ENCODE measurements at regions not wholly inside any gene's neighbourhood (a gene's known extent, or its start where the extent isn't known, plus 50 kb on each side); places are given as distances from the start of the nearest gene placed in this dataset.
"Not testable (repeated sequence)": the region's sequence is repeated elsewhere in the genome, so short reads cannot be mapped to it uniquely, and the experiment has no call there.

DNA sequence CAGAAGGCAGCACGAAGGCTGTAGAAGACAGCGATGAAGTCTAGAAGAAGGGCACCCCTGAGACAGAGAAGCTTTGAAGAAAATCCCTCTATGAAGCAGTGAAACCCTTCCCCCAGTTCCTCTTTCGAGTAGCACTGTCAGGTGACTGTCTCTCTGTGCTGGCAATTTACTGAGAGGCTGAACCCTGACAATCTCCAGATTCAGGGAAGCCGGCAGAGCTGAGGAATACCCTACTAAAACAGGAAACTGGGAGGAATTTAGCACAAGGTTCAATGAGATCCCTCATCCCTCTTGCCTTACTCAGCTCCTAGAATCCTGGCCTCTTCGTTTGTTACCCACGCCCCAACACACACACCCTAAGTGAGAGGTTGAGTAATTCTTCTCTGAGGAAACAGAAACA is 239.7 kb upstream of the NOCT start:
- peak overlapping the region; percentile 46; the same call in 1 of the 2 replicates for H2AFZ ChIP-seq
- H3K36me3 ChIP-seq (ENCODE audit: low read depth) = no peaks in the 10 kb centered on the region
- 54 to 60% methylated on average over 6 of the region's 6 CpGs for WGBS, 2 experiments (ENCODE audit: low coverage in 1 of 2, low lambda C conversion rate in 2 of 2, missing lambda C conversion rate in 2 of 2)
- H3K9me2 ChIP-seq (ENCODE audit: insufficient read depth) = no peaks in the 10 kb centered on the region
- 0 out of 2 replicates have a peak, but pooled peaks cover 3% of the 10 kb centered on the region for H3K4me1 ChIP-seq (ENCODE audit: insufficient read depth)
- DNase-seq = peak; percentile 56
- no peak overlapping the region for H3K4me2 ChIP-seq (ENCODE audit: unreplicated experiment)
- H3K4me3 ChIP-seq = no peak overlapping the region
- in situ Hi-C loops (cut with MboI) = no loop called here
- no peaks in the 10 kb centered on the region for H3F3A ChIP-seq (ENCODE audit: insufficient read depth)
- no peaks in the 10 kb centered on the region for H3K27me3 ChIP-seq (replicated peaks; ENCODE audit: insufficient read depth)
- no peaks in the 10 kb centered on the region for H4K20me1 ChIP-seq (ENCODE audit: insufficient read depth)
- TF ChIP-seq EZH2phosphoT487 (IDR thresholded peaks at IDR 0.05; ENCODE audit: insufficient read depth, low read depth) (no peak), EZH2 (IDR thresholded peaks at IDR 0.05; ENCODE audit: insufficient read depth, poor library complexity, severe bottlenecking) (no peak)
- H3K9me3 ChIP-seq (ENCODE audit: low read depth) = no peaks in the 10 kb centered on the region
- no peak overlapping the region for H3K9ac ChIP-seq
- no peaks in the 10 kb centered on the region for H3K79me2 ChIP-seq (ENCODE audit: insufficient read depth)
- H3K27ac ChIP-seq = no peak overlapping the region

DNA sequence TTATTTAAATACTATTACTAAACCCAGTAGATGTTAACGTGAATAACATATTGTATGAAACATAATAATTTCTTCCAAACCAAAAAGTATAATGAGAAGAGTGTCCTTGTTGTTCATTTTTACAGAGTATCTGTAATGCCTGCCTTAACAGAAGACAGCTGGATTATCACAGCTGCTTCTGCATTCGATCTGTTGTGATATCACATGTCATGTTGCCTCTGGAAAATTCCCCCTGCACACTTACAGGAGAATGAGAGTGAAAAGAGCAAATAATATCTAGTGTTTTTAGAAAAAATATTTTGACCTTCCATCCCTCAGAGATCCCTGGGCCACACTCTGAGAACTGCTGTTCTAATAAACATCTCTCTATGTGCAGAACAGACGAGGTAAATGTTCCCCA is 240.1 kb upstream of the NOCT start:
- Histone ChIP-seq H3K9me3 (ENCODE audit: low read depth) (no peaks in the 10 kb centered on the region), H3K4me2 (ENCODE audit: unreplicated experiment) (no peak overlapping the region), H3K36me3 (ENCODE audit: low read depth) (no peaks in the 10 kb centered on the region), H3K4me1 (ENCODE audit: insufficient read depth) (0 out of 2 replicates have a peak, but pooled peaks cover 3% of the 10 kb centered on the region), H3K27me3 (replicated peaks; ENCODE audit: insufficient read depth) (no peaks in the 10 kb centered on the region), H2AFZ (peak overlapping the region; percentile 46; the same call in 1 of the 2 replicates), H3K79me2 (ENCODE audit: insufficient read depth) (no peaks in the 10 kb centered on the region), H3K9me2 (ENCODE audit: insufficient read depth) (no peaks in the 10 kb centered on the region), H3K4me3 (no peak overlapping the region), H3K9ac (no peak overlapping the region), H3K27ac (no peak overlapping the region), H3F3A (ENCODE audit: insufficient read depth) (no peaks in the 10 kb centered on the region), H4K20me1 (ENCODE audit: insufficient read depth) (no peaks in the 10 kb centered on the region)
- TF ChIP-seq EZH2phosphoT487 (IDR thresholded peaks at IDR 0.05; ENCODE audit: insufficient read depth, low read depth) = no peak
- TF ChIP-seq EZH2 (IDR thresholded peaks at IDR 0.05; ENCODE audit: insufficient read depth, poor library complexity, severe bottlenecking) = no peak
- 32 to 33% methylated on average over 3 of the region's 3 CpGs for WGBS, 2 experiments (ENCODE audit: low coverage in 1 of 2, low lambda C conversion rate in 2 of 2, missing lambda C conversion rate in 2 of 2)
- in situ Hi-C loops (cut with MboI) = no loop called here
- DNase-seq = no peak

DNA sequence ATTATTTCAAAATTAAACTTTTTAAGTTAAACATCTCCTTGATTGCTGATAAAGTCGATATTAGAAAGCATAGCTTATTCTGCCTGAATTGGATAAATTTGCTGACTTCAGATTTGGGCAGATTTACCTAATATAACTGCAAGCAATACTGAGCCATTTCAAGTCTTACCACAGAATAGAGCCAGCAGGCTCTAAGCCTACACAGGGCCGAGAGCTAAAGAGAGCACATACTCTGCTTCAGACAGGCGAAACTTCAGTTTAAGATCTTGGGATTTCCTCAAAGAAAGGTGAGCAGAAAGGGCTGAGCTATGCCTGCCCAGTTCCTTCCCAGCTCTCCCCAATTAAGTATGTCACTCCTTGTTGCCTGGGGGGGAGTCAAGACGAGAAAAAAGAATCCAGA is 240.6 kb upstream of the NOCT start:
- Histone ChIP-seq H4K20me1 (ENCODE audit: insufficient read depth) (no peaks in the 10 kb centered on the region), H3K9ac (no peak overlapping the region), H3K9me3 (ENCODE audit: low read depth) (no peaks in the 10 kb centered on the region), H3K4me3 (no peak overlapping the region), H3K27me3 (replicated peaks; ENCODE audit: insufficient read depth) (no peaks in the 10 kb centered on the region), H3K4me2 (ENCODE audit: unreplicated experiment) (no peak overlapping the region), H3K4me1 (ENCODE audit: insufficient read depth) (0 out of 2 replicates have a peak, but pooled peaks cover 3% of the 10 kb centered on the region), H3K36me3 (ENCODE audit: low read depth) (no peaks in the 10 kb centered on the region), H3K27ac (no peak overlapping the region), H3F3A (ENCODE audit: insufficient read depth) (no peaks in the 10 kb centered on the region), H2AFZ (no peak overlapping the region), H3K79me2 (ENCODE audit: insufficient read depth) (no peaks in the 10 kb centered on the region), H3K9me2 (ENCODE audit: insufficient read depth) (no peaks in the 10 kb centered on the region)
- in situ Hi-C loops (cut with MboI) = no loop called here
- TF ChIP-seq EZH2 (IDR thresholded peaks at IDR 0.05; ENCODE audit: insufficient read depth, poor library complexity, severe bottlenecking) (no peak), EZH2phosphoT487 (IDR thresholded peaks at IDR 0.05; ENCODE audit: insufficient read depth, low read depth) (no peak)
- 64 to 65% methylated on average over 4 of the region's 4 CpGs for WGBS, 2 experiments (ENCODE audit: low coverage in 1 of 2, low lambda C conversion rate in 2 of 2, missing lambda C conversion rate in 2 of 2)
- no peak for DNase-seq

GRCh38 chr4:138774125-138774524 is 241.5 kb upstream of the NOCT start:
- WGBS, 2 experiments (ENCODE audit: low coverage in 1 of 2, low lambda C conversion rate in 2 of 2, missing lambda C conversion rate in 2 of 2) = 82 to 92% methylated on average over 4 of the region's 4 CpGs
- H4K20me1 ChIP-seq (ENCODE audit: insufficient read depth); H3K9ac ChIP-seq; H3K79me2 ChIP-seq (ENCODE audit: insufficient read depth); H2AFZ ChIP-seq; DNase-seq; H3K4me2 ChIP-seq (ENCODE audit: unreplicated experiment); H3K27ac ChIP-seq; H3K4me3 ChIP-seq; H3F3A ChIP-seq (ENCODE audit: insufficient read depth); H3K27me3 ChIP-seq (replicated peaks; ENCODE audit: insufficient read depth); H3K9me2 ChIP-seq (ENCODE audit: insufficient read depth); in situ Hi-C loops (cut with MboI); H3K9me3 ChIP-seq (ENCODE audit: low read depth); H3K36me3 ChIP-seq (ENCODE audit: low read depth); H3K4me1 ChIP-seq (ENCODE audit: insufficient read depth): not testable (repeated sequence)

DNA sequence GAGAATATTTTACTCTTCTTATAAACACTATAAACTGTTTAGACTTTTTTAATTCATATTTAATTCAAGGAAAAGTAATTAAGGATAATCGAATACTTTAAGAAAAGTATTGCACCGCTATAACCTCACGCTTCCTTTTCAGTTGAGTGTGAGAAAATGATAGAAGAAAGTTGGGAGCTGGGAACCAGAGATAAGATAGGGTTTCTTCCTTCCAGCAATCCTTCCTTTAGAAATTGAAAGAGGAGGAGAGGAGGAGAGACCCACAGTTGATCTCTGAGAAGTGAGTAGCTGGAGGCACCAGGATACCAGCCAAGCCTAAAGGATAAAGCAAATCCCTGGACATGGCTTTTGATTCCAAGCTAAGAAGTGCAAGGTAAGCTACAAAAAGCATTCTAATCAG is 242.3 kb upstream of the NOCT start:
- H3K27me3 ChIP-seq (replicated peaks; ENCODE audit: insufficient read depth) = no peaks in the 10 kb centered on the region
- H3K36me3 ChIP-seq (ENCODE audit: low read depth) = no peaks in the 10 kb centered on the region
- no peaks in the 10 kb centered on the region for H4K20me1 ChIP-seq (ENCODE audit: insufficient read depth)
- no peak overlapping the region for H2AFZ ChIP-seq
- H3K4me2 ChIP-seq (ENCODE audit: unreplicated experiment) = no peak overlapping the region
- in situ Hi-C loops (cut with MboI) = no loop called here
- H3K4me3 ChIP-seq = no peak overlapping the region
- DNase-seq = no peak
- H3K9ac ChIP-seq = no peak overlapping the region
- no peak for TF ChIP-seq EZH2 (IDR thresholded peaks at IDR 0.05; ENCODE audit: insufficient read depth, poor library complexity, severe bottlenecking)
- TF ChIP-seq EZH2phosphoT487 (IDR thresholded peaks at IDR 0.05; ENCODE audit: insufficient read depth, low read depth) = no peak
- WGBS, 2 experiments (ENCODE audit: low coverage in 1 of 2, low lambda C conversion rate in 2 of 2, missing lambda C conversion rate in 2 of 2) = 82 to 86% methylated on average over 3 of the region's 3 CpGs
- no peaks in the 10 kb centered on the region for H3K79me2 ChIP-seq (ENCODE audit: insufficient read depth)
- H3K9me2 ChIP-seq (ENCODE audit: insufficient read depth) = no peaks in the 10 kb centered on the region
- H3K4me1 ChIP-seq (ENCODE audit: insufficient read depth) = 0 out of 2 replicates have a peak, but pooled peaks cover 3% of the 10 kb centered on the region
- no peaks in the 10 kb centered on the region for H3F3A ChIP-seq (ENCODE audit: insufficient read depth)
- no peaks in the 10 kb centered on the region for H3K9me3 ChIP-seq (ENCODE audit: low read depth)
- H3K27ac ChIP-seq = no peak overlapping the region

Measured in GM23248 (cell line).